WTC11 (cell line): ENCODE measurements at regions not wholly inside any gene's neighbourhood (a gene's known extent, or its start where the extent isn't known, plus 50 kb on each side); places are given as distances from the start of the nearest gene placed in this dataset.

Experiments used
- FOXJ3 ChIP-seq: sonication (generic); formaldehyde crosslinking; IDR thresholded peaks from 2 replicates; pipeline ENCODE4 v1.9.0; 2021; ENCODE audit warnings: missing genetic modification reagents, mild to moderate bottlenecking, borderline replicate concordance
- FOXK1 ChIP-seq: sonication (generic); formaldehyde crosslinking; IDR thresholded peaks from 2 replicates; pipeline ENCODE4 v1.8.0; 2022; ENCODE audit warnings: mild to moderate bottlenecking, moderate library complexity, missing genetic modification reagents
- NFE2L1 ChIP-seq: sonication (generic); formaldehyde crosslinking; IDR thresholded peaks from 2 replicates; pipeline ENCODE4 v1.8.1; 2023; ENCODE audit warnings: missing genetic modification reagents
- TEAD4 ChIP-seq: sonication (generic); formaldehyde crosslinking; IDR thresholded peaks from 2 replicates; pipeline ENCODE4 v1.8.0; 2022; ENCODE audit warnings: mild to moderate bottlenecking, missing genetic modification reagents

DNA sequence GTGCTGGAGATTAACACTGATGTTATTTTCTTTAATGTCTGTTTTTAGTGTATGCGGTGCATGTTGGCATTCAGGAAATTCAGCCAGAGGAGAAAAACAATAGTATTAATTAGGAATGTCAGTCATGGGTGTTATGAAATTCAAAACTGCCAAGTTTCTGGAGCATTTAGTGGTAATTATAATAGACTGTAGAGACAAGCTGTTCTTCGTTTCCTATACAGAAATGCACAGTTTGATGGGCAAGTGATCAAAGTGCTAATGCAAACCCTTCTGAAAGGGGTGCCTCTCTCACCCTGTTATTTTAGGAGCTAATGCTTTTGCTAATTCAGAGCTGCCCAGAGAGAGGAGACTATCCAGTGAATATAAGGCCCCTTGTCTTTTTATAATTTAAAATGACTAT lies 573.8 kb upstream of the EEF2KMT start:
- TF ChIP-seq FOXK1 (CRISPR knock-in tag): no peak
- no peak for TF ChIP-seq TEAD4
- no peak for TF ChIP-seq NFE2L1 (CRISPR knock-in tag)
- TF ChIP-seq FOXJ3 (CRISPR knock-in tag): no peak
